ENCODE measurements at regions not wholly inside any gene's neighbourhood (a gene's known extent, or its start where the extent isn't known, plus 50 kb on each side); places are given as distances from the start of the nearest gene placed in this dataset.

DNA sequence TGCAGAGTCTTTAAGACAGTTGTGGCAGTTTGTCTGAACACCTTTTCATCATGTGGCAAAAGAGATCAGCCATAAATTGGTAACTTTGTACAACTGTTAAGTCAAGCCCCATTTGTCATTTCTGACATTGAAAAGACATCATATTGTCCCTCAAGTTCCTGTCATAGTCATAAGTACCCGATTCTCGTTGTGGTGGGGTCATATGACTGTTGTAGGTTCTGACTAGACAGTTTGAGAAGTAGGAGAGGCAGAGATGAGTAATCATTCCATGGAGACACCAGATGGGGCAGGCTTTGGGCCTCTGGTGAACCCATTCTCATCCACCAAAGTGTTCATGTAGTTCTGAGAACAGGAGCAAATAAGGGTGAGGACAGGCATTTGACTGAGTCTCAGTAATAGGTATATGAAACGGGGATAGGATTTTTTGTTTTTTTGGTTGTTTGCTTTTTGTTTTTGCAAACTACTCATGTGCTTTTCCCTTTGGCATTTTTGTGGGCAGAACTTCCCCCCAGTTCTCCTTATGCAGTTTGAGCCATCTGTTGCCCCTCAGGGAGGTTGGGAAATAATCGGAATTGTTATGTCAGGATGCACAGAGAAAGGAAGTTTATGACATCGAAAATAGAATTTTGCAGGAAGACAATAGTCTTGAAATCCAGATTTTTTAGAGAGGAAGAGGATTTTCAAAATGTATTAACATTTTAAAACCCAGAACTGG lies 86.9 kb upstream of the KCNE2 start:
- Histone ChIP-seq H3K27me3 (no peaks in the 10 kb centered on the region), H3K27ac (no peak overlapping the region), H3K4me3 (no peak overlapping the region), H3K36me3 (no peaks in the 10 kb centered on the region), H3K9me3 (no peaks in the 10 kb centered on the region), H3K4me1 (peaks cover 0 to 27% (median 12%) of the 10 kb centered on the region in 4 donors)
- ATAC-seq (no peak), DNase-seq (no peak)
- intact Hi-C loops (cut with DNase I): no loop called here
- WGBS (ENCODE audit: insufficient coverage, low coverage, low lambda C conversion rate, missing lambda C conversion rate): 69% methylated on average over 5 of the region's 5 CpGs
- TF ChIP-seq, protein P1, sequence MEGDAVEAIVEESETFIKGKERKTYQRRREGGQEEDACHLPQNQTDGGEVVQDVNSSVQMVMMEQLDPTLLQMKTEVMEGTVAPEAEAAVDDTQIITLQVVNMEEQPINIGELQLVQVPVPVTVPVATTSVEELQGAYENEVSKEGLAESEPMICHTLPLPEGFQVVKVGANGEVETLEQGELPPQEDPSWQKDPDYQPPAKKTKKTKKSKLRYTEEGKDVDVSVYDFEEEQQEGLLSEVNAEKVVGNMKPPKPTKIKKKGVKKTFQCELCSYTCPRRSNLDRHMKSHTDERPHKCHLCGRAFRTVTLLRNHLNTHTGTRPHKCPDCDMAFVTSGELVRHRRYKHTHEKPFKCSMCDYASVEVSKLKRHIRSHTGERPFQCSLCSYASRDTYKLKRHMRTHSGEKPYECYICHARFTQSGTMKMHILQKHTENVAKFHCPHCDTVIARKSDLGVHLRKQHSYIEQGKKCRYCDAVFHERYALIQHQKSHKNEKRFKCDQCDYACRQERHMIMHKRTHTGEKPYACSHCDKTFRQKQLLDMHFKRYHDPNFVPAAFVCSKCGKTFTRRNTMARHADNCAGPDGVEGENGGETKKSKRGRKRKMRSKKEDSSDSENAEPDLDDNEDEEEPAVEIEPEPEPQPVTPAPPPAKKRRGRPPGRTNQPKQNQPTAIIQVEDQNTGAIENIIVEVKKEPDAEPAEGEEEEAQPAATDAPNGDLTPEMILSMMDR (IDR thresholded peaks at IDR 0.05): no peak
- TF ChIP-seq POLR2A (IDR thresholded peaks at IDR 0.05): no peak

DNA sequence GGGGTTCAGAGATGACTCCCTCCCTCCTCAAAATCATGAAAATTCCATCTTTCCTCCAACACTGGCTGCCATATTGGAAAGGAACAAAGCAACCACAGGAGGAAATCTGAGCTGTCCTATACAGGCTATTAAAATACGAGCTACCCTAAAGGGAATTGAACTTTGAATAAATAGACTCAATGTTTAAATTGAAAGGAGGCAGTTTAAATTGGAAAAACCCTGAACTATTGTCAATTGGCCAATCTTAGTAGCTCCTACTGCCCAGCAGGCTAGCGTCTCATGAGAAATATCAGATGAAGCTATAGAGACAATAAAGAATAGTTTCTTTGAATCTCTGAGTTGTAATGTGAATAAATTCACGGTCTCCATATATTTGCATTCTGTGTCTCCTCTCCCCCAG lies 85.4 kb upstream of the KCNE2 start:
- ATAC-seq: no peak
- 81% methylated on average over 2 of the region's 3 CpGs for WGBS (ENCODE audit: insufficient coverage, low coverage, low lambda C conversion rate, missing lambda C conversion rate)
- Histone ChIP-seq H3K4me3 (no peak overlapping the region), H3K9me3 (no peaks in the 10 kb centered on the region), H3K27me3 (no peaks in the 10 kb centered on the region), H3K27ac (no peak overlapping the region), H3K4me1 (peaks cover 0 to 27% (median 12%) of the 10 kb centered on the region in 4 donors), H3K36me3 (no peaks in the 10 kb centered on the region)
- intact Hi-C loops (cut with DNase I): no loop called here
- TF ChIP-seq, protein P1 (IDR thresholded peaks at IDR 0.05): no peak
- no peak for TF ChIP-seq POLR2A (IDR thresholded peaks at IDR 0.05)
- DNase-seq: no peak

DNA sequence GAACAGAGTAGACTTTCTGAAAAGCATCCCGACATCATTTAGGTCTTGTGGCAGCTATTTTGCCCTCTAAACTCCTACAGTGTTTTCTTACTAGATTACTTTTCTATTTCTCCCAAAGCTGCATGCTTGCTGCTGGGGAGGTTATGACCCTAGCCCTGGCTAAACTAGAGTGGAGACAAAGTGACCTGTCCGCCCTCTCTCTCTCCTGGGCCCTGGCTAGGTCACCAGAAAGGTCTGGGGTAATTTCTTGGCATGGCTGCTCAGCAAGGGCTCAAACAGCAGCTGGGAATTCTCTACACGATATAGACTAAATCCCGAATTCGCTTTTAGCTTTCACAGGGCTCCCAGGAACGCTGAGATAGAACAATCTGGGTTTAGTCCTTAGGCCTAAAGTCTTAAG lies 84.5 kb upstream of the KCNE2 start:
- TF ChIP-seq, protein P1 (IDR thresholded peaks at IDR 0.05): no peak
- no peak for TF ChIP-seq POLR2A (IDR thresholded peaks at IDR 0.05)
- Histone ChIP-seq H3K4me1 (peaks cover 0 to 27% (median 12%) of the 10 kb centered on the region in 4 donors), H3K27ac (peak overlapping the region in 1 of 3 donors; percentile 49), H3K27me3 (no peaks in the 10 kb centered on the region), H3K36me3 (no peaks in the 10 kb centered on the region), H3K4me3 (no peak overlapping the region), H3K9me3 (no peaks in the 10 kb centered on the region)
- ATAC-seq (peak; percentile 74 to 90 (median 86)), DNase-seq (peak in 2 of 3 donors; percentile 59 to 62)
- 25% methylated on average over 6 of the region's 6 CpGs for WGBS (ENCODE audit: insufficient coverage, low coverage, low lambda C conversion rate, missing lambda C conversion rate)
- intact Hi-C loops (cut with DNase I): no loop called here

DNA sequence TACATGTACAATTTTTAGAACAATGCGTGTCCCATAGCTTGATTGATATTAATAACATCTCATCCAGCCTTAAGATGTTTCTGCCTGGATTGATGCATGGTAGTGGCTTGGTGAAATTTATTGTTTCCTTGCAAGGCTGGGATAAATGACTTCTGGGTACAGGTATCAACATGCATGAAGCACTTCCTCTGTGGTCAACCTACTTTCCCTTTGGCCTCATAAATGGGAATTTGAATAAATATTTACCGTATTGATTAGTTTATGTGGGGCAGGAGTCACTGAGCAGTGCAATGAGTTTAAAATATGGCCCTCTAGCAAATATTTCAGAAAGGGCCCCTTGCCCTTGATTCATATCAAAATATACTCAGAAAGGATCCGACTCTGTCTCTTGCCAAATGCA lies 83.9 kb upstream of the KCNE2 start:
- DNase-seq (no peak), ATAC-seq (peak; percentile 76 to 87 (median 80))
- H3K4me3 ChIP-seq: peak overlapping the region in 1 of 3 donors; percentile 7
- TF ChIP-seq POLR2A (IDR thresholded peaks at IDR 0.05): no peak
- TF ChIP-seq, protein P1 (IDR thresholded peaks at IDR 0.05): no peak
- H3K27ac ChIP-seq: peak overlapping the region in 1 of 3 donors; percentile 49
- H3K4me1 ChIP-seq: peaks cover 0 to 27% (median 12%) of the 10 kb centered on the region in 4 donors
- 38% methylated on average over 3 of the region's 3 CpGs for WGBS (ENCODE audit: insufficient coverage, low coverage, low lambda C conversion rate, missing lambda C conversion rate)
- no peaks in the 10 kb centered on the region for H3K9me3 ChIP-seq
- intact Hi-C loops (cut with DNase I): no loop called here
- no peaks in the 10 kb centered on the region for H3K27me3 ChIP-seq
- no peaks in the 10 kb centered on the region for H3K36me3 ChIP-seq
